ENCODE measurements at regions not wholly inside any gene's neighbourhood (a gene's known extent, or its start where the extent isn't known, plus 50 kb on each side); places are given as distances from the start of the nearest gene placed in this dataset.

DNA sequence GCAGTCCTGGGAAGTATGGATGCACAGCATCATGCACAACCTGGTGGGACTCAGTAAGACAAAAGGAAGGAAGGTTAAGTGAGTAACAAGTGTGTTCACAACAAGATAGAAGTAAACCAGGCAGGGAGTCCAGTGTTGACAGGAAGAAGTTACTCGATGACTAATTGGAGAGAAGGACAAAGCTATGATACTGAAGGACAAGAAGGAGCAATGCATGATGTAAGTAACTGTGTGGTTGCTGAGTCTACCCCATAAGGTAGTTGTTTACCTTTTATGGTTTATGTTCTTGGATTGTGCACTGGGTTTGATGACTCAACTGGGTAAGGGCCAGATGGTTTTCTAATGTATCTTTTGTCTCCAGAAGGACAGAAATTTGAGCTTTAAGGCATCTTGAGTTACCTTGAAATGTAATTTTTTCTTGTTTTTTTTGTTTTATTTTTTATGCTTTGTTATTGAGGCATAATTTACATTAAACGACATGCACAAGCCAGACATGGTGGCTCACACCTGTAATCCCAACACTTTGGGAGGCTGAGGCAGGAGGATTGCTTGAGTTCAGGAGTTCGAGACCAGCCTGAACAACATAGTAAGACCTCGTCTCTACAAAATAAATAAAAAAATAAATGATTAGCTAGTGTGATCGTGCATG is 89.2 kb upstream of the CAST start:
- WGBS, 2 donors = 78 to 82% methylated on average over 5 of the region's 5 CpGs
- no peak for DNase-seq
- Histone ChIP-seq H3K36me3 (no peaks in the 10 kb centered on the region), H3K27me3 (no peaks in the 10 kb centered on the region), H3K27ac (no peak overlapping the region), H3K4me3 (no peak overlapping the region), H3K9me3 (no peaks in the 10 kb centered on the region), H3K4me1 (no peaks in the 10 kb centered on the region)
- TF ChIP-seq EP300 (IDR thresholded peaks at IDR 0.05) (no peak), POLR2A (IDR thresholded peaks at IDR 0.05) (no peak), POLR2AphosphoS5 (IDR thresholded peaks at IDR 0.05) (no peak)
- TF ChIP-seq, protein P1, sequence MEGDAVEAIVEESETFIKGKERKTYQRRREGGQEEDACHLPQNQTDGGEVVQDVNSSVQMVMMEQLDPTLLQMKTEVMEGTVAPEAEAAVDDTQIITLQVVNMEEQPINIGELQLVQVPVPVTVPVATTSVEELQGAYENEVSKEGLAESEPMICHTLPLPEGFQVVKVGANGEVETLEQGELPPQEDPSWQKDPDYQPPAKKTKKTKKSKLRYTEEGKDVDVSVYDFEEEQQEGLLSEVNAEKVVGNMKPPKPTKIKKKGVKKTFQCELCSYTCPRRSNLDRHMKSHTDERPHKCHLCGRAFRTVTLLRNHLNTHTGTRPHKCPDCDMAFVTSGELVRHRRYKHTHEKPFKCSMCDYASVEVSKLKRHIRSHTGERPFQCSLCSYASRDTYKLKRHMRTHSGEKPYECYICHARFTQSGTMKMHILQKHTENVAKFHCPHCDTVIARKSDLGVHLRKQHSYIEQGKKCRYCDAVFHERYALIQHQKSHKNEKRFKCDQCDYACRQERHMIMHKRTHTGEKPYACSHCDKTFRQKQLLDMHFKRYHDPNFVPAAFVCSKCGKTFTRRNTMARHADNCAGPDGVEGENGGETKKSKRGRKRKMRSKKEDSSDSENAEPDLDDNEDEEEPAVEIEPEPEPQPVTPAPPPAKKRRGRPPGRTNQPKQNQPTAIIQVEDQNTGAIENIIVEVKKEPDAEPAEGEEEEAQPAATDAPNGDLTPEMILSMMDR (IDR thresholded peaks at IDR 0.05) = no peak
- ATAC-seq (ENCODE audit: low FRiP score in 2 of 2) = no peak

DNA sequence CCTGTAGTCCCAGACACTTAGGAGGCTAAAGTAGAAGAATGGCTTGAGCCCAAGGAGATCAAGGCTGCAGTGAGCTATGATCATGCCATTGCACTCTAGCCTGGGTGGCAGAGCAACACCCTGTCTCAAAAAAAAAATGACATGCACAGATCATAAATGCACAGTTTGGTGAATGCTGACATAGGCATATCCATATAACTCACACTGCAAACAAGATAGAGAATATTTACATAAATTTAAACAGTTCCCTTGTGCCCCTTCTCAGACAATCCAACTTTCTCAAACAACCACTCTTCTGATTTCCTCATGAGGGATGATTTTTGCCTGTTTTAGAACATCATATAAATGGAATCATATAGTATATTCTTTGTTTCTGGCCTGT is 88.7 kb upstream of the CAST start:
- ATAC-seq (ENCODE audit: low FRiP score in 2 of 2) = no peak
- Histone ChIP-seq H3K27me3 (no peaks in the 10 kb centered on the region), H3K36me3 (no peaks in the 10 kb centered on the region), H3K4me1 (no peaks in the 10 kb centered on the region), H3K27ac (no peak overlapping the region), H3K4me3 (no peak overlapping the region), H3K9me3 (no peaks in the 10 kb centered on the region)
- DNase-seq = no peak
- TF ChIP-seq, protein P1 (IDR thresholded peaks at IDR 0.05) = no peak
- TF ChIP-seq POLR2A (IDR thresholded peaks at IDR 0.05) (no peak), POLR2AphosphoS5 (IDR thresholded peaks at IDR 0.05) (no peak), EP300 (IDR thresholded peaks at IDR 0.05) (no peak)

DNA sequence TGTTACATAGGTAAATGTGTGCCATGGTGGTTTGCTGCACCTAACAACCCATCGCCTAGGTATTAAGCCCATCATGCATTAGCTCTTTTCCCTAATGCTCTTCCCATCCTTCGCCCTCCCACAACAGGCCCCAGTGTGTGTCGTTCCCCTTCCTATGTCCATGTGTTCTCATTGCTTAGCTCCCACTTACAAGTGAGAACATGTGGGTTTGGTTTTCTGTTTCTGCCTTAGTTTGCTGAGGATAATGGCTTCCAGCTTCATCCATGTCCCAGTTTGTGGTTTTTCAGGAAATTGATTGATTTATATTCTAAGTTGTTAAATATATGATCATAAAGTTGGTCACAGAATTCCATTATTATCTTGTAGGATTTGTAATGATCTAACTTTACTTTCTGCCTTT is 85.3 kb upstream of the CAST start:
- H3K9me3 ChIP-seq = no peaks in the 10 kb centered on the region
- H3K4me3 ChIP-seq = no peak overlapping the region
- no peak for TF ChIP-seq EP300 (IDR thresholded peaks at IDR 0.05)
- TF ChIP-seq POLR2A (IDR thresholded peaks at IDR 0.05) = no peak
- TF ChIP-seq POLR2AphosphoS5 (IDR thresholded peaks at IDR 0.05) = no peak
- TF ChIP-seq, protein P1 (IDR thresholded peaks at IDR 0.05) = no peak
- no peaks in the 10 kb centered on the region for H3K4me1 ChIP-seq
- WGBS, 2 donors = 91 to 95% methylated on average over 3 of the region's 3 CpGs
- no peaks in the 10 kb centered on the region for H3K27me3 ChIP-seq
- DNase-seq (no peak), ATAC-seq (ENCODE audit: low FRiP score in 2 of 2) (no peak)
- no peak overlapping the region for H3K27ac ChIP-seq
- H3K36me3 ChIP-seq = no peaks in the 10 kb centered on the region

DNA sequence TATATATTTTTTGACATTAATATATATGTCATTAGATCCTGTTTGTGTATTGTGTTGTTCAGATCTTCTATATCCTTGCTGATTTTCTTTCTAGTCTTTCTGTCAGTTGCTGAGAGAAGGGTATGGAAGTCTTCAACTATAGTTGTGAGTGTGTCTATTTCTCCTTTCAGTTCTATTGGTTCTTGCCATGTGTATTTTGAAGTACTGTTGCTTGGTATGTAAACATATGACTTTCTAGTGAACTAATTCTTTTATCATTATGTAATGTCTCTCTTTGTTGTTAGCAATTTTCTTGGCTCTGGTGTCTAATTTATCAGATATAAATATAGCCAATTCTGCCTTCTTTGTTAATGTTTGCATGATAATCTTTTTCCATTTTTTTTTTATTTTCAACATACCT is 84.3 kb upstream of the CAST start:
- ATAC-seq (ENCODE audit: low FRiP score in 2 of 2) (no peak), DNase-seq (no peak)
- Histone ChIP-seq H3K4me3 (no peak overlapping the region), H3K27ac (no peak overlapping the region), H3K36me3 (no peaks in the 10 kb centered on the region), H3K9me3 (no peaks in the 10 kb centered on the region), H3K4me1 (no peaks in the 10 kb centered on the region), H3K27me3 (no peaks in the 10 kb centered on the region)
- TF ChIP-seq EP300 (IDR thresholded peaks at IDR 0.05) (no peak), POLR2A (IDR thresholded peaks at IDR 0.05) (no peak), POLR2AphosphoS5 (IDR thresholded peaks at IDR 0.05) (no peak)
- TF ChIP-seq, protein P1 (IDR thresholded peaks at IDR 0.05) = no peak

DNA sequence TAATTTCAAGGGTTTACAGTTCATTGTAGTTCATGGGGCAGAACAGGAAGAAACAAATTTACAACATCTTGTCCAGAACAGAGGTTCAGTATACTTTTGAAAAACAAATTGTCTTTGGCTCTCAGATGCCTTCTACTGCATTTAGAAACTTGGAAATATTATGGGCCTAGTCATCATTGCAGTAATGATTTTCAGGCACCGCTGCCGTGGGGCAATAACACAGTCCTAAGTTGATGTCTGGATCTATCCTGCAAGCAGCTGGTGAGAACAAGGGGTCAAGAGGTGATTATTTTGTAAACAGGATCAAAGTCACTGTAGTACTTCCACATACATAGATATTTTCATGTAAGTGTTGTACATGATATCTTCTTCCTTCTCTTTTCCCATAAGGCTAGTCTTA is 82.5 kb upstream of the CAST start:
- no peak for TF ChIP-seq EP300 (IDR thresholded peaks at IDR 0.05)
- no peak for TF ChIP-seq POLR2AphosphoS5 (IDR thresholded peaks at IDR 0.05)
- TF ChIP-seq, protein P1 (IDR thresholded peaks at IDR 0.05) = no peak
- TF ChIP-seq POLR2A (IDR thresholded peaks at IDR 0.05) = no peak
- 65 to 69% methylated on average over 2 of the region's 2 CpGs for WGBS, 2 donors
- Histone ChIP-seq H3K36me3 (no peaks in the 10 kb centered on the region), H3K9me3 (no peaks in the 10 kb centered on the region), H3K27ac (no peak overlapping the region), H3K4me3 (no peak overlapping the region), H3K4me1 (peaks cover 0 to 7% (median 0%) of the 10 kb centered on the region in 4 donors), H3K27me3 (no peaks in the 10 kb centered on the region)
- ATAC-seq (ENCODE audit: low FRiP score in 2 of 2) = no peak
- DNase-seq = no peak
